GM21619 (cell line): ENCODE measurements at regions not wholly inside any gene's neighbourhood (a gene's known extent, or its start where the extent isn't known, plus 50 kb on each side); places are given as distances from the start of the nearest gene placed in this dataset.
"Not testable (repeated sequence)": the region's sequence is repeated elsewhere in the genome, so short reads cannot be mapped to it uniquely, and the experiment has no call there.

Experiments used
- ATAC-seq: cut with Tn5 transposase; IDR thresholded peaks from one replicate; pipeline ENCODE4 v1.9.1; 2021; ENCODE audit not compliant: unreplicated experiment

DNA sequence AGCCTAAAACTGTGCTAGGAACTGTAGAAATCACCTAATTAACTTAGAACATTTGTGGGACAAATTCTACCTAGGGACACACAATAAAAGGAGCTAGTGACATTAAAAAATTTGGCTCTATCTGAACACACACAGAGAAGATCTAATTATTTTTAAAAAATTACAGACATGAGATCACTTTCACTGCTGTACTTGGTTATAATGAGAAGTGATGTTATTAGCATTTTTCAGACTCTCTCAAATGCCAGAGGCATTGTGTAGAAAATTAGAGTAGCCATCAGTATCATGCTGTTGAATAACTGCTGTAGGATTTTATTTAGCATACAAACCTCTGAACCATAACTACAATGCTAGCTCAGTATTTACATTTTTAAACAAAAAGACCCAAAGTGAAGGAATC lies 109.1 kb upstream of the ANK2 start:
- no peak for ATAC-seq

DNA sequence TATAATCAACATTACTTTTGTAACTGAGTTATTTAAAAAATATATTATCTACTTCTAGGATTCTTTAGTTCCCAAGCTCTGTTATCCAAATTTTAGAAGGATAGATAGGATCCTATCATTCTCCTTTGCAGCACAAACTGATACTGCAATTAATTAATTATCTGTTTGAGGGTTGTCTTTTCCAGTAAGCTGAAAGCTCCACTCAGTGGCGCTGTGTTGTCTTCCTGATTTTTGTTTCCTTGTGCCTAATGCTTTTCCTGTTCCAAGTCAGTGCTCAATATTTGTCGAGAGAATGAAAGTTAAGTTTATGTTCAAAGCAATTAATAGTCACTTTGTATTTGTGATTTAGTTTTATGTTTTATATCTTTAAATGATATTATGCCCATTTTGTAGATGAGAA lies 107.4 kb upstream of the ANK2 start:
- no peak for ATAC-seq

DNA sequence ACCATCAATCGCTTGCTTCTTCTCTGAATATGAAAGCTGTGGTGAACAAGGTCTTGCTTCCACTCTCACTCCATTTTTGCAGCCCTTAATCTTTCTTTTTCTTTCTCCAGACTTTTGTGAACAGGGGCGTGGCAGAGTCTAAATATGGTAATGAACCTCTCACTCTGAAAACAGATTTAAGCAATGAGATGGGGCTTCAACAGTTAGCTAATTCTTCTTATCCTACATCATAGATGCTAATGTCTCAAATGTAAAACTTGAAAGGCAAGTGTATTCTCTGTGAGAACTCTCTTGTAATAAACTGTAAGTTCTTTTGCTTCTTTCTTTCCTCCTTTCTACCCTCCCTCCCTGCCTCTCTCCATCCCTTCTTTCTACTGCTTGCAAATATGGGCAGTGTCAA lies 106.5 kb upstream of the ANK2 start:
- ATAC-seq, result no peak

DNA sequence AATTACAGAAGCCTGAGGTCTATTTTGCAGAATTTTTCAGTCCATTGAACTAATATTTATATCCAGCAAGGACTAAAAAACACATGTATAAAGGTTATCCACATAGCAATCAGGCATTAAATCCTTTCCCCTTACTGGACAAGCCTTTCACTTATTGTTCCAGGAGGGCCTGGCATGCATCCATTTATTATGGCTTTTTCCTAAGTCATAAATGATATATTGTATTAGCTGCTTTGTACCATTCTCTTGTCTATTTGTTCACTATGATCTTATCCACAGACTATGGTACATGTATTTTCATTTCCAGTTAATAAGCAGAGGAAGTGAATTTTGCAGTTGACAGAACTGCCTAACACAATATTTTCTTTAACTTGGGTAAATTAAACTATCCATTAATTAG lies 105.4 kb upstream of the ANK2 start:
- no peak for ATAC-seq

DNA sequence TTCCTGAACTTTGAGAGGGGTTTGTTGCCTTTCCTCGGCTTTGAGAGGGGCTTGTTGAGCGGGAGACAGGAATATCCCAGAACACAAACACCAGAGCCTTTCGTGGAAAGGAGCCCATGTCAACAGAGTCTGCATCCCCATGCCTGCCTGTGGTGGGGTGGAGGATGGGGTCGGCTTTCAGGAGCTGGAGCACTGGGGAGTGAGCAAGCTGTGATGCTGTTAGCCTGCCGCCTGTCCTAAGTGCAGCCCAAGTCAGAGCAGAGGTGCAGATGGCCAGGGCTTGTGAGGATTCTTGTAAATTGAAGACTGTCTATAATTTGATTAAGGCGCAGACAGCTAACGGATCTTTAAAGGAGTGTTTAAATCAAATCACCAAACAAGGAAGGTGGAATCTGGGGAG lies 103.3 kb upstream of the ANK2 start:
- no peak for ATAC-seq

DNA sequence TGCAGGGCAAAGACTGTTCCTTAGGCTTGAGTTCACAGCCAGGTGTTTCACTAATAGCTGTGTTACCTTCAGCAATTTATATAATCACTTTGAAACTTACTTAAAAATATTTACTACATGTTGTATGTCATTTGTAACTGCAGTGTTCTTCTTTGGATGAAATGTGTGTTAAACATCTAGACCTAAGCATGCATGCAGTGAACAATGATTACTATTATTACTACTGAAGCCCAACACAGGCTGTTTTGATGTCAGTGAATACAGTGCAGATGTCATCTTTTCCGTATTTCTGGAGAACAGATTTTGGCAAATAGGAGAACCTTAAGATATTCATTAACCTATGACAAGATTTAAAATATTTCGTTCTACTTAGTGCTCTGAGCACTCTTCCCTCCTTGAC lies 101.8 kb upstream of the ANK2 start:
- ATAC-seq, result no peak

DNA sequence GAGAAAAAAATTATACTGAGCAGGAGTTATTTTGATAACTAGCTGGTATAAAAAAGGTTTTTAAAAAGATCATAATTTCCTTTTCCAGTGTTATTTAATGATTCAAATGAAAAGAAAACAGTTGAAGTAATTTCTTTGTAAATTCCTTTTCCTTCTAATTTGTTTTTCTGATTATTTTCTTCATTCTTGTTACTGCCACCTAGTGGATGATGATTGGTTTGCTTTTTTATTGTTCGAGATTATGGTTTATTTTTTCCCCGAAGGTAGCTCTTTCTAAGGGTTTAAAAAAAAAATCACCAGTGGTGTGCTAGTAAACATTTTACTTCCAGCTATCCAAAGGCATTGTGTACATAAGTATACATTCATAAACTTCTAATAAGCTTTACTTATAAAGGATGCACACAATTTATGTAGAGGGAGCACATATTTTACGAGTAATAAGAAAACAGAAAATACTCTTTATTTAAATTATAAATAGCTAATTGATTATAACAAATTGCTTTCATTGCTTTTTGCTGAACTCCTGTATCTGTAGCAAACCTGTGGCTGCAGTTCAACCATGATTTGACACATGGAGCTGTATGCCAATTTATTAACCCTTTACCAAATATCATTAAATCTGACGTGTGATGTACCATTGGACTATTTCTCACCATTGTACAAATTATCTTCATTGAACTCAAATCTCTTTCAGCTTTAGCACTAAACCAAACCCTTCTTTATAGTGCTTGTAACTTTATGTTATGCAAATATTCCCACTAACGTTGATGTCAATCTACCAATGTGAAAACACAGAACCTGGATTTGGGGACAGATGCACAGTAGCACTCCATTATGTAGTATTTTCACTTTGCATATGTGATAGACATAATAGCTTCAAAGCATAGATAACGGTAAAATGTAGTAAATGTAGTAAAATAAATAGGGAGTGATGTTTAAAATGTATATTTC lies 97.8 kb upstream of the ANK2 start:
- no peak for ATAC-seq

DNA sequence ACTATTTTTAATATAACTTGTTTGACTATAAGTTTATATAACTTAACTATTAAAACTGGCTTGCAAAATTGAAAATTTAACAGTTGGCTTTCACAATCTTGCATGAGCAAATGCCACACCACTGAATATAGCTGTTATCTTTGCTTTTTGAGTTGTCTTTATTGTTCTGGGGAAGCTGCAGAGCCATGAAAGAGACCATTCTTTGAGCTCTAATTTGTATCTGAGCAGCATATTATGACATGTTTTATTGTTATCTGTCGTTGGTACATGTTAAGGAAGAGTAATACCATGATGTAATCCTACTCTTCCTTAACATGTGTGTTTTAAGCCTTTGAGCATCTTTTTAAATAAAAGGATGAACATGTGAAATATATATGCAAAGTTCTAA lies 97.1 kb upstream of the ANK2 start:
- no peak for ATAC-seq

DNA sequence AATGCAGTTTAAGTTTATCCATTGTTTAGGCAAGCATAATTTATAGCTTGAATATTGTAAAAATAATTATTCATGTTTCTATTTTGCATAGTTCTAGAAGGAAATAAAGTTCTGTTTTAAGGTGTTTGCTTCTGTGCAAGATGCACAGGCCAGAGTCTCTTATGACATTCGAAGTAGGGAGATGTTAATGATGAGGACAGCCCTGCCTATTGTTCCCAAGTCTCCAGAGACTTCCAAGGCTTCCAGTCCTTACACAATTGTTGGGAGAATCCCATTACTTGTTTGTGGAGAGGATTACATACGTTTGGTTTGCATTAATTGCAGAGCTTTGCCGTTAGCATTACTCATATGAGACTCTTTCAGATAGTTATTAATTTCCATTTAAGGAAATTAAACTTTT lies 96.2 kb upstream of the ANK2 start:
- no peak for ATAC-seq

DNA sequence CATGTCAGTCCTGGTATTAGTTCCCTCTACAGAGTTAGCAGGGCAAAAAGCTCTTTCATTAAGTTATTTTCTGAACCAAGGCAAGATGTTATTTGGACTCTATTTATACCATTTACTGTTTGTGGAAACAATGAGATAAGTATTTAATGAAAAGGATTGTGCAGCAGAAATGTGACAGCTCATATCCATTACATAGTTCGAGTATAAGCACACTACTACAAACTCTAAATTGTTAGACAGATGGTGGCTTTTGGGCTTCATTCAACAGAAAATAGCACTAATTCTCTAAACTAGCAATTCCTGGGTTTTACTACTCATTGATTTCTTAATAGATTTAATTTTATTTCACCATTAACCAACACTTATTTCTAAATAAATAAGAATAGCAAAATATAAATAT lies 95.2 kb upstream of the ANK2 start:
- ATAC-seq, result no peak

DNA sequence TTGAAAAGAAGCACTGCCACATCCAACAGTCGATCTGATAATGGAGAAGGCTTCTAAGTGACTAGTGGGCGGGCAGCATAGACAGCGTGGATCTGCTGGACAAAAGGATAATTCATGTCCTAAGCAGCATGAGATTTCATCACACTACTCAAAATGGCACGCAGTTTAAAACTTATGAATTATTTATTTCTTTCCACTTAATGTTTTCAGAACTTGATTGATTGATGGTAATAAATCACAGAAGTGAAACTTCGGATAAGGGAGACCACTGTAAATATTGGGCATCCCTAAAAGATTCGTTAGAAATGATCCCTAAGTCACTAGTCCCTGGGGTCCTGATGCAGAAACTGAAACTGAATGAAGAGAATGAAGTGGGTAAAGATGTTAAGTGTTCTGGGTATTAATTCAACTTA lies 93.0 kb upstream of the ANK2 start:
- ATAC-seq, result no peak

DNA sequence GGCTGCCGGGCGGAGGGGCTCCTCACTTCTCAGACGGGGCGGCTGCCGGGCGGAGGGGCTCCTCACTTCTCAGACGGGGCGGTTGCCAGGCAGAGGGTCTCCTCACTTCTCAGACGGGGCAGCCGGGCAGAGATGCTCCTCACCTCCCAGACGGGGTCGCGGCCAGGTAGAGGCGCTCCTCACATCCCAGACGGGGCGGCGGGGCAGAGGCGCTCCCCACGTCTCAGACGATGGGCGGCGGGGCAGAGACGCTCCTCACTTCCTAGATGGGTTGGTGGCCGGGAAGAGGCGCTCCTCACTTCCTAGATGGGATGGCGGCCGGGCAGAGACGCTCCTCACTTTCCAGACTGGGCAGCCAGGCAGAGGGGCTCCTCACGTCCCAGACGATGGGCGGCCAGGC lies 91.7 kb upstream of the ANK2 start:
- not testable (repeated sequence) for ATAC-seq

DNA sequence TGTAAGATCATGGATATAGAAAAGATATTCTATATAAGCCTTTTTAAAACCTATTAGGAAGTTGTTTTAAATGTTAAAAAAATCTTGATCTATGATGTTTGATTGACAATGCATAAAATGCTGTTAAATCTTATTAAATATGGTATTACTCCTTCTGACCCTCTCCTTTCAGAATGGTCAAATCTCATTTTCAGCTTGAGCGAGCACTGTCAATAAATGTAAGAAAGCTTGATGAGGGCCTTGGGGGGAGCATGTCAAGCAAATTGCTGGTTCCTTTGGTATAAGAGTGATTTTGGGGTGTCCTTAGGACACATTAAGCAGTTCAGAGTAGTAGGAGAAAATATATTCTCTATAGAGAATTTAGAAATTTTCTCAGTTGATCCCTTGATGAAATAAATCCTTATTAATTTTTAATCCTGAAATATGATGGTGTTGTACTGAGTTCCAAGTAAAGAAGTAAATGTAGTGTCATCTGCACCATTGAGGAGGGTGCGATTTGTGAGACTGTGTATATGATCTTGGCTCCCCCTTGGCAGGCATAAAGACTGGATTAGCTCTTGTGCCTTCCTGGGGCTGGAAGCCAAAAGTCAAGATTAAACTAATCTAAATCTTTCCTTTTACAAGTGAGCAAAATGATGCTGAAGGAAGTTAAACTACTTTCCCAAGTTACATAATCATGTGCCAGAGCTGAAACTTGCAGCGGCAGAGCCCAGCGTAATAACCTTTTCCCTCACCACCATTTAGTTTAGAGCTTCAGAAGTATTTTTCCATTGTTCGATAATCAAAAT lies 82.6 kb upstream of the ANK2 start:
- no peak for ATAC-seq

DNA sequence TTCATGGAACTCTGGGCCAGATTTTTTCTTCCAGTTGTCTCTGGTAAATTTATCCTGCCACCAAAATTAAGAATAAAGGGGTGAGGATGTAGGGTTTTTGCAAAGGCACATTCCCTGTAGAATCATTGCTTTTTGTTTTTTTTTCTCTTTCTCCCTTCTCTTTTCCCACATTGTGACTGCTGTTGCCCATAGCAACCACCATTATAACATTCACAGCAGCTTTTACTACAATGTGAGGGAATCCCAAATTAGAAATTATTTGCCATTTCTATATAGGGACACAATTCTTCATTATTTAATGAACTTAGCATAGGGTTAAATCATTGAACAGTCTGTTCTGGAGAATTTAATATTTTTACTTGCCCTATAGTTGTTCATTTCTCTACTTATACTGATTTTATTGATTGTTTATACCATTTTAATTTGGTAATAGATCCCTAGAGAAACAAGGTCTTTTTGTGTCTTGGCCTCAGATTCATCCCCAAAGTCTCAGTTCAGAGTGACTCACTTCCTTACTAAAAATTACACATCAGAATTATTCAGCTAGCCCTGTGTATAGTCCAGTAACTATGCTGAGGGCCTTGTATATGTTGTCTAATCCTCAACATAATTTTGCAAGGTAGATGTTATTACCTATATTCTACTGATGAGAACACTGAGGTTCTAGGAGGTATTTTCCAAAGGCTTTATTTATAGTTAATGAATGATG lies 80.8 kb upstream of the ANK2 start:
- no peak for ATAC-seq

DNA sequence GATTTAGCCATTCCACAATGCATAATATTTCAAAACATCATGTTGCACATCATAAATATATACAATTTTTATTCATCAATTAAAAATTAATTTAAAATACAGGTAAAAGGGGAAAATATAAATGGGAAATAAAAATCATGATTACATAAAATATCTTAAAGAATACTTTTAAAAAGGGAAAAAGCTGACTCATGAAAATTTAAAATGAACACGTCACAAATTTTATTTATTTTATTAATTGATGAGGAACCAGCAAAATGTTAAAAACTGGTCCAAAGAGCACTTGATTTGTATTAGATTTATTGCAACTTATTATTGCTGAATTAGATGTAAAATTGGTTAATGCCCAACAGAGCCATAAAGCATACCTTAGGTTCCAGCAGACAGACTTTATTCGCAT lies 78.5 kb upstream of the ANK2 start:
- ATAC-seq, result no peak

DNA sequence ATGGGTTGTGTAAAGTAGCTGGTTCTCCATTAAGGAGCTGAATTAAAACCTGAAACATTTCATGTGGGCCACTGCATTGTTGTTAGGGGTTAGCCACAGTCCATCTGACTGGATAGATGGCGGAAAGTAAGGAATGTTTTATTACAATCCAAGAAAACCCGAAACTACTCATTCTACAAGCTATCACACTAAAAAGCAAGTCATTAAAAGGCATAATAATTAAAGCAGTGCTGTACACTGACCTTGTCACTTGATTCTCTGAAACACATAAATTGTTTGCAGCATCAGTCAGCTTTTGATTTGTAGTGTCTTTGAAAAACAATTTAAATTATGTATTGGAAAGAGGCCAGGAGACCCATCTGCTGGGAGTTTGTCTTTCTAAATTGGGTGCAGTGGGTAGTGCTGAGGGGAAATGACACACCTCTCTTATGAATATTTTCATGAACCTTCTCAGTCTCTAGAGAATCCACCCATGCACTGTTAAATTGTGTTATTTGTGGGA lies 75.7 kb upstream of the ANK2 start:
- ATAC-seq, result no peak

DNA sequence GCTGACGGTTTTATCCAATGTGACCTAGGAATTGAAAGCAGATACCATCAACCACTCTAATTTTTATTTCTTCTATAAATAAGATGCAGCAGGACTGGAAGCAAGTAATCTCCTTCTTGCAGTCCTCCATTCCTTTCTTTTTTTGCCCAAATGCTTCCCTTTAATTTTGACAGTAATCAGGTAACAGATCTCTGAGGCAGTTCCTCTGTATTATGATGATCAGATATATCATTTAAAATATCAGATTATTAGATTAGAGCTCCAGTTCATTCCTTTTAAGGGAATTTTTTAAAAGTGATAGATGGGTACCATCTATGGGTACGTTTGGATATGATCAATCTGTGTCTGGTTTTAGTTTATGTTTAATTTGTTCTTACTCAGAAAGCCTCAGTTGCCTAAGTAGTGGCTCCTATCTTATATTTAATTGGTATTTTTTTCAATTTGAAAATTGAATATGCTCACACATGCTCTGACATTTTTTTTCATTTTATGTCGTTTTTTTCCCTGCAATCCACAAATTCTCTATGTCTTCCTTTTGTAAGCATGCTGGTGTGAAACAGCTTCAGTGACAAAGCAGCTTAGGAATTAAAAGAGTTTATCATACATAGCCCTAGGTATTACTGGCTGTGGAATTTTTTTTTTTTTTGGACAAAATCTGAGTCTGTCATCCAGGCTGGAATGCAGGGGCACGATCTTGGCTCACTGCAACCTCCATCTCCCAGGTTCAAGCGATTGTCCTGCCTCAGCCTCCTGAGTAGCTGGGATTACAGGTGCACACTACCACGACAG lies 73.7 kb upstream of the ANK2 start:
- no peak for ATAC-seq

DNA sequence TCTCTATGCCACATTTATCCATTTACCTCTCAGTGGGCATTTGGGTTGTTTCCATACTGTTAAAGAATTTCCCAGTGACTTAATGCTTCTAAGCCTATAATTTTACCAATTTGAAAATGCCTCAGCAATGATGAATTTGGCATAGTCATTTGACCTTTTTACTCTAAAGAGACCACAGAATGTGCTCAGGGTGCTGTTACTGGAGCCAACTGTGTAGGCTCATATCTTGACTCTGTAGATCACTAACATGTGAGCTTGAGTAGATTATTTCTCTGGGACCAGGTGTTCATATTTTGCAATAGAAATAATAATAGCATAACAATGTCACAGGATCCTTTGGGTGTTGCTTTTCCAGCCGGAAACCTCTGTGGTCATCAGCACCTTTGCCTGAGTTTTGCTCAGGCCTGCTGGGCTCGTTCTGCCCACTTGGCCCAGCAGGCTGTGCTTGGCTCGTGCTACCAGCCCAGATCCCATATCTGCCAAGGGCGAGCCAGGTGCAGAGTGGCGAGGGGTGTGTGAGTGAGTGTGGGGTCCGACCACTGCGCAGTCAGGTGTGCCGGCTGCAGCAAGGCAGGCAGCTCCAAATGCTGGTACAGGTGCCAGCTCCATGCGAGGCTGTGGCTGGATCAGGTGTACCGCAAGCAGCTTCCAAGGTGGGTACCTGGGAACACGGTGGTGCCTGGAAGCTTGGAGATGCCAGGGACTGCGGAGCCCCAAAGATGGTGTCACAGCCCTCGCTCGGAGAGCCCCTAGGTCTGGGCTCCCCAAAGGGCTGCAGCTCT lies 70.6 kb upstream of the ANK2 start:
- ATAC-seq, result no peak

DNA sequence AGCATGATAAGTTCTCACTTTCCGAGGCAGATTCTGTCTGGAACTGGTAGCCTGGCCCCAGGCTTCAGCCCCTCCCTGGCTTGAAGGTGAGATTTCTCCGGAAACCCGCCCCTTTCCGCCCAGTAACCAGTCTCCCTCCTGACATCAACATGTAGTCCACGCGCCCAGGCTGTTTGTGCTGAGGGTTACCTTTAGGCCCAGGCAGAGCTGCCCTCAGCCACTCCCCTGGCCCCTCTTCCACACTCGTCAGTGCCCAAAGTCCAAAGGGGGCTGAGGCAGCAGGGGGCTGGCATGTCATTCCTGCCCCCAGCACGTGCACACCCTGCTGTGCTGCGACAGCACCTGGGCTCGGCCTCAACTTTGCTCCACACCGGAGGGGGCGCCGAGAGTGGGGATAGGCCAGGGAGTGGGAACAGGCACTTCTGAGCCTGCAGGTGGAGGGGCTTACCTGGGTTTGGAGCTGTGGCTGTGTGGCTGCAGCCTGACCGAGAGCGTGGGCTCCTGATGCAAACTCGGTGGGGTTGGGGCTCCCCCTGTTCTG lies 69.5 kb upstream of the ANK2 start:
- no peak for ATAC-seq

DNA sequence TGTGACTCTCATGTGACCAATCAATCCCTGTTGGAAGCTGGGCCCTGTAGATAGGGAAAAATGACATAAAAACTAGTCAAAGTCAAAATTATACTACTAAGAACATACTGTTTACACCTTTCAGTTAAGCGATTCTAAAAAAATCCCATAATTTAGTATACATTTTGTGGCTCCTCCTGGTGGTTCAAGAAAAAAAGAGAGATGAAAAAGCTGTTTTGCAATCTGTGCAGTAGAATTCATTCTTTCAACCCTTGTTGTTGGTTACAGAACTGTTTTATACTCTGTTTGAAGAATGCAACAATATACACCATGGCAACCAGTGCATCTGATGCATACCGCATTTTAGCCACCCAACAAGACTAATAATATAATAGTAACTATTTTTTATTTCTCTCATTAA lies 66.8 kb upstream of the ANK2 start:
- ATAC-seq, result no peak
